Endothelial cell of umbilical vein (primary cell): ENCODE measurements at regions not wholly inside any gene's neighbourhood (a gene's known extent, or its start where the extent isn't known, plus 50 kb on each side); places are given as distances from the start of the nearest gene placed in this dataset.

Source experiments
- CTCF ChIP-seq, 2 donors: IDR thresholded peaks; 1 replicate in 1 of 2; 2 replicates in 1 of 2; pipeline ENCODE4 v1.5.1; 2011; ENCODE audit warnings: low read length in 2 of 2, mild to moderate bottlenecking in 2 of 2, moderate library complexity in 2 of 2, control low read depth in 1 of 2, inconsistent platforms in 1 of 2, low read depth in 1 of 2; ENCODE audit not compliant: insufficient read depth in 1 of 2; ENCODE audit errors: extremely low read depth in 1 of 2
- EZH2 ChIP-seq: IDR thresholded peaks from 2 replicates; pipeline ENCODE4 v1.6.1; 2012; ENCODE audit warnings: borderline replicate concordance, low read depth, mild to moderate bottlenecking, moderate library complexity, low read length, inconsistent platforms; ENCODE audit not compliant: severe bottlenecking

GRCh38 chr11:134724779-134725140, 312.7 kb upstream of the B3GAT1 start:
- no peak for TF ChIP-seq CTCF (IDR thresholded peaks at IDR 0.05; ENCODE audit: extremely low read depth in 1 of 2, insufficient read depth in 1 of 2, low read depth in 1 of 2, low read length in 2 of 2)
- TF ChIP-seq EZH2 = no peak
